ENCODE measurements at regions not wholly inside any gene's neighbourhood (a gene's known extent, or its start where the extent isn't known, plus 50 kb on each side); places are given as distances from the start of the nearest gene placed in this dataset.

- no peak for TF ChIP-seq RAD51 (IDR thresholded peaks at IDR 0.05)
- no peak for TF ChIP-seq HDAC2 (IDR thresholded peaks at IDR 0.05)
Observed at GRCh38 chr13:80533175-80533574, 192.2 kb upstream of the SPRY2 start.

All from GM12878 (cell line).